HUES64 (cell line): ENCODE measurements at regions not wholly inside any gene's neighbourhood (a gene's known extent, or its start where the extent isn't known, plus 50 kb on each side); places are given as distances from the start of the nearest gene placed in this dataset.
"Not testable (repeated sequence)": the region's sequence is repeated elsewhere in the genome, so short reads cannot be mapped to it uniquely, and the experiment has no call there.

Experiments used
- H3K27ac ChIP-seq: 2 replicates; pipeline ENCODE4 v1.7.0; 2013; ENCODE audit warnings: low read depth, low read length, inconsistent platforms
- H3K27me3 ChIP-seq: 2 replicates; pipeline ENCODE4 v1.6.1; 2013; ENCODE audit warnings: mild to moderate bottlenecking, low read length; ENCODE audit not compliant: insufficient read depth
- H3K36me3 ChIP-seq: 2 replicates; pipeline ENCODE4 v1.6.1; 2013; ENCODE audit warnings: mild to moderate bottlenecking, low read length; ENCODE audit not compliant: insufficient read depth
- H3K4me1 ChIP-seq: 2 replicates; pipeline ENCODE4 v1.6.1; 2013; ENCODE audit warnings: mild to moderate bottlenecking, low read length, moderate library complexity; ENCODE audit not compliant: insufficient read depth
- H3K4me3 ChIP-seq: 2 replicates; pipeline ENCODE4 v1.5.1; 2013; ENCODE audit warnings: mild to moderate bottlenecking, low read length, moderate library complexity
- H3K9ac ChIP-seq: 2 replicates; pipeline ENCODE4 v1.6.1; 2013; ENCODE audit warnings: mild to moderate bottlenecking, low read depth, low read length
- H3K9me3 ChIP-seq: 2 replicates; pipeline ENCODE4 v1.6.1; 2013; ENCODE audit warnings: low read depth, low read length; ENCODE audit not compliant: insufficient read depth
- WGBS: fragments of 150-250, 120-280 bp; methylation state at CpG from one replicate; pipeline ENCODE4 v1.1.7; 2013; ENCODE audit warnings: missing lambda C conversion rate; 5-methylcytosine and 5-hydroxymethylcytosine counted together

GRCh38 chr6:47407300-47408281, 70.0 kb upstream of the CD2AP start:
- no peaks in the 10 kb centered on the region for H3K36me3 ChIP-seq
- no peaks in the 10 kb centered on the region for H3K9me3 ChIP-seq
- 85% methylated on average over 1 of the region's 1 CpG for WGBS
- no peak overlapping the region for H3K9ac ChIP-seq
- no peak overlapping the region for H3K4me3 ChIP-seq
- no peaks in the 10 kb centered on the region for H3K27me3 ChIP-seq
- peaks cover 8% of the 10 kb centered on the region; the same call in 1 of the 2 replicates for H3K4me1 ChIP-seq
- H3K27ac ChIP-seq, result no peak overlapping the region

- H3K27ac ChIP-seq, result no peak overlapping the region
- WGBS, result 37% methylated on average over 3 of the region's 4 CpGs
These were observed 63.7 kb upstream of the CD2AP start for GRCh38 chr6:47413752-47414422.

GRCh38 chr6:47414423-47415167, 63.0 kb upstream of the CD2AP start:
- H3K27me3 ChIP-seq, result no peaks in the 10 kb centered on the region
- H3K36me3 ChIP-seq, result no peaks in the 10 kb centered on the region
- no peak overlapping the region for H3K27ac ChIP-seq
- 83% methylated on average over 14 of the region's 14 CpGs for WGBS
- H3K4me3 ChIP-seq, result no peak overlapping the region
- no peaks in the 10 kb centered on the region for H3K9me3 ChIP-seq
- no peak overlapping the region for H3K9ac ChIP-seq
- peaks cover 10% of the 10 kb centered on the region for H3K4me1 ChIP-seq

More at GRCh38 chr6:47413752-47414422, 63.7 kb upstream of the CD2AP start:
- no peaks in the 10 kb centered on the region for H3K36me3 ChIP-seq
- H3K9me3 ChIP-seq, result no peaks in the 10 kb centered on the region
- H3K4me1 ChIP-seq, result peaks cover 10% of the 10 kb centered on the region
- no peak overlapping the region for H3K4me3 ChIP-seq
- H3K9ac ChIP-seq, result no peak overlapping the region
- no peaks in the 10 kb centered on the region for H3K27me3 ChIP-seq

- Histone ChIP-seq H3K4me1 (peaks cover 10% of the 10 kb centered on the region), H3K27me3 (no peaks in the 10 kb centered on the region), H3K27ac (no peak overlapping the region), H3K36me3 (no peaks in the 10 kb centered on the region), H3K4me3 (no peak overlapping the region), H3K9ac (no peak overlapping the region), H3K9me3 (no peaks in the 10 kb centered on the region)
- WGBS, result 96% methylated on average over 4 of the region's 4 CpGs
These were observed 60.9 kb upstream of the CD2AP start for GRCh38 chr6:47416396-47417345.

GRCh38 chr6:47419621-47420020, 58.0 kb upstream of the CD2AP start:
- Histone ChIP-seq H3K27me3 (no peaks in the 10 kb centered on the region), H3K9ac (no peak overlapping the region), H3K36me3 (no peaks in the 10 kb centered on the region), H3K4me1 (peaks cover 4% of the 10 kb centered on the region), H3K4me3 (no peak overlapping the region), H3K9me3 (no peaks in the 10 kb centered on the region), H3K27ac (no peak overlapping the region)

GRCh38 chr6:47420394-47421371, 56.9 kb upstream of the CD2AP start:
- Histone ChIP-seq H3K9ac (no peak overlapping the region), H3K4me3 (no peak overlapping the region), H3K4me1 (no peaks in the 10 kb centered on the region), H3K27me3 (no peaks in the 10 kb centered on the region), H3K27ac (no peak overlapping the region), H3K9me3 (no peaks in the 10 kb centered on the region), H3K36me3 (no peaks in the 10 kb centered on the region)
- 96% methylated on average over 4 of the region's 5 CpGs for WGBS

- no peak overlapping the region for H3K27ac ChIP-seq
- no peaks in the 10 kb centered on the region for H3K4me1 ChIP-seq
- H3K27me3 ChIP-seq, result no peaks in the 10 kb centered on the region
- no peaks in the 10 kb centered on the region for H3K9me3 ChIP-seq
- H3K4me3 ChIP-seq, result no peak overlapping the region
- H3K36me3 ChIP-seq, result no peaks in the 10 kb centered on the region
- no peak overlapping the region for H3K9ac ChIP-seq
These were observed 54.5 kb upstream of the CD2AP start for GRCh38 chr6:47423079-47423478.

GRCh38 chr6:47424436-47424836, 53.2 kb upstream of the CD2AP start:
- Histone ChIP-seq H3K4me3 (no peak overlapping the region), H3K36me3 (no peaks in the 10 kb centered on the region), H3K4me1 (no peaks in the 10 kb centered on the region; the same call in 1 of the 2 replicates), H3K27me3 (no peaks in the 10 kb centered on the region), H3K9ac (no peak overlapping the region), H3K9me3 (no peaks in the 10 kb centered on the region), H3K27ac (no peak overlapping the region)
- WGBS, result 93% methylated on average over 4 of the region's 4 CpGs

GRCh38 chr6:47425724-47426123, 51.9 kb upstream of the CD2AP start:
- not testable (repeated sequence) for H3K27ac ChIP-seq, H3K4me3 ChIP-seq, H3K9me3 ChIP-seq, H3K4me1 ChIP-seq, H3K27me3 ChIP-seq, H3K9ac ChIP-seq, H3K36me3 ChIP-seq
- WGBS, result no CpG with 5 or more reads among the region's 3 CpGs
